Upper lobe of left lung (tissue), 4 donors: ENCODE measurements at regions not wholly inside any gene's neighbourhood (a gene's known extent, or its start where the extent isn't known, plus 50 kb on each side); places are given as distances from the start of the nearest gene placed in this dataset.

Source experiments
- POLR2A ChIP-seq, 4 donors: fragments of 450-650 bp; IDR thresholded peaks; one replicate each; pipeline ENCODE4 v1.5.1; 2016 to 2017; ENCODE audit warnings: antibody characterized with exemption in 4 of 4, mild to moderate bottlenecking in 2 of 4
- POLR2AphosphoS5 ChIP-seq, 2 donors: sonication (generic); formaldehyde crosslinking; IDR thresholded peaks; one replicate each; pipeline ENCODE4 v1.5.1; 2017; ENCODE audit warnings: antibody characterized with exemption in 2 of 2
- TF ChIP-seq, protein P1 (sequence below), 6 experiments: fragments of 450-650 bp in 4 of 6; fragments of 200-600 bp in 2 of 6; sonication (generic) in 2 of 6; IDR thresholded peaks; one replicate each; pipeline ENCODE4 v1.5.1; 2016 to 2019; ENCODE audit warnings: antibody characterized with exemption in 6 of 6

DNA sequence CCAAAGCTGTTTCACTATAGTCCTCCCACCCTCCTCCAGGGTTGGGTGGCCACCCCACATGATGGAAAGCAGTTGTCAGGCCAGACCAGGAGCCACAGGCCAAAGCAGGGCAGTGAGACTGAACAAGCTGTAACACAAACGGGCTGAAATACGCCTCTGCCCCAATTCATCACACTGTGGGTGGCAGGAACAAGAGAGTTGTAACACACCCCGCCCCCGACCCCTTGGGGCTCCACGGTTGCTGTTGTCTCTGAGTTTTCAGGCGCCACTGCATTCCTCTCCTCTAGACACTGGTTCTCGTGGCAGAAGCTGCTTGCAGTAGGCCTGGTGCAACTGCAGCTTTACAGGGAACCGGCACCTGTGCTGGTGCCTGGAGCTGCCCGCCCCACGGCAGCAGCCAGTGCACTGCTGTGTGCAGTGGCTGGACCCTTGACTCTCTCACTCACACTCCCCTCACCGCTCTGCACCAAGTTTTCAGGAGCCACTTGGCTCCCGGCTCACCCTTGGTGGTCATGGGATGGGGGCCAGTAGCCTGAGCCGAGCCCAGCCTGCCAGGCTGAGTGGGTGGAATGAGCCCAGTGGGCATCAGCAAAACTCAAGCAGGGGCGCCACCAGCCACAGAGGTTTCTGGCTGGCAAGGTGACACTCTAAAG is 1314.5 kb upstream of the MIR17HG start:
- TF ChIP-seq POLR2A (IDR thresholded peaks at IDR 0.05) (no peak), POLR2AphosphoS5 (IDR thresholded peaks at IDR 0.05) (no peak)
- TF ChIP-seq, protein P1, sequence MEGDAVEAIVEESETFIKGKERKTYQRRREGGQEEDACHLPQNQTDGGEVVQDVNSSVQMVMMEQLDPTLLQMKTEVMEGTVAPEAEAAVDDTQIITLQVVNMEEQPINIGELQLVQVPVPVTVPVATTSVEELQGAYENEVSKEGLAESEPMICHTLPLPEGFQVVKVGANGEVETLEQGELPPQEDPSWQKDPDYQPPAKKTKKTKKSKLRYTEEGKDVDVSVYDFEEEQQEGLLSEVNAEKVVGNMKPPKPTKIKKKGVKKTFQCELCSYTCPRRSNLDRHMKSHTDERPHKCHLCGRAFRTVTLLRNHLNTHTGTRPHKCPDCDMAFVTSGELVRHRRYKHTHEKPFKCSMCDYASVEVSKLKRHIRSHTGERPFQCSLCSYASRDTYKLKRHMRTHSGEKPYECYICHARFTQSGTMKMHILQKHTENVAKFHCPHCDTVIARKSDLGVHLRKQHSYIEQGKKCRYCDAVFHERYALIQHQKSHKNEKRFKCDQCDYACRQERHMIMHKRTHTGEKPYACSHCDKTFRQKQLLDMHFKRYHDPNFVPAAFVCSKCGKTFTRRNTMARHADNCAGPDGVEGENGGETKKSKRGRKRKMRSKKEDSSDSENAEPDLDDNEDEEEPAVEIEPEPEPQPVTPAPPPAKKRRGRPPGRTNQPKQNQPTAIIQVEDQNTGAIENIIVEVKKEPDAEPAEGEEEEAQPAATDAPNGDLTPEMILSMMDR (IDR thresholded peaks at IDR 0.05), result no peak
